ENCODE measurements at regions not wholly inside any gene's neighbourhood (a gene's known extent, or its start where the extent isn't known, plus 50 kb on each side); places are given as distances from the start of the nearest gene placed in this dataset.
A peak's percentile ranks its signal among the peaks of the same experiment; 100 is the strongest.

DNA sequence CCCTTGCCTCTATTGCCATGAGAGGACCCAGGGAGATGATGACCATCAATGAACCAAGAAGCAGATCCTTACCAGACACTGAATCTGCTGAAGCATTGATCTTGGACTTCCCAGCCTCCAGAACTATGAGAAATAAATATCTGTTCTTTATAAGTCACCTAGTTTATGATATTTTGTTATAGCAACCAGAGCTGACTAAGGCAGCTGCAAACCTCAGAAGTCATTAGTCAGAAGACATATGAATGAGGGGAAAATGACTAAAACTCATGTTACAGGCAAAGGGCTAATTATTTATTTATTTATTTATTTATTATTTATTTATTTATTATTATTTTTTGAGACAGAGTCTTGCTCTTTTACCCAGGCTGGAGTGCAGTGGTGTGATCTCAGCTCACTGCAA lies 321.1 kb downstream of the TGFB2 start:
- peaks cover 37% of the 10 kb centered on the region for H3K9me3 Mint-ChIP-seq
- peaks cover 3% of the 10 kb centered on the region for H3K27me3 Mint-ChIP-seq (ENCODE audit: low read depth, poor library complexity)
- H3K4me1 Mint-ChIP-seq: peaks cover 11% of the 10 kb centered on the region
- TF ChIP-seq, protein P1, sequence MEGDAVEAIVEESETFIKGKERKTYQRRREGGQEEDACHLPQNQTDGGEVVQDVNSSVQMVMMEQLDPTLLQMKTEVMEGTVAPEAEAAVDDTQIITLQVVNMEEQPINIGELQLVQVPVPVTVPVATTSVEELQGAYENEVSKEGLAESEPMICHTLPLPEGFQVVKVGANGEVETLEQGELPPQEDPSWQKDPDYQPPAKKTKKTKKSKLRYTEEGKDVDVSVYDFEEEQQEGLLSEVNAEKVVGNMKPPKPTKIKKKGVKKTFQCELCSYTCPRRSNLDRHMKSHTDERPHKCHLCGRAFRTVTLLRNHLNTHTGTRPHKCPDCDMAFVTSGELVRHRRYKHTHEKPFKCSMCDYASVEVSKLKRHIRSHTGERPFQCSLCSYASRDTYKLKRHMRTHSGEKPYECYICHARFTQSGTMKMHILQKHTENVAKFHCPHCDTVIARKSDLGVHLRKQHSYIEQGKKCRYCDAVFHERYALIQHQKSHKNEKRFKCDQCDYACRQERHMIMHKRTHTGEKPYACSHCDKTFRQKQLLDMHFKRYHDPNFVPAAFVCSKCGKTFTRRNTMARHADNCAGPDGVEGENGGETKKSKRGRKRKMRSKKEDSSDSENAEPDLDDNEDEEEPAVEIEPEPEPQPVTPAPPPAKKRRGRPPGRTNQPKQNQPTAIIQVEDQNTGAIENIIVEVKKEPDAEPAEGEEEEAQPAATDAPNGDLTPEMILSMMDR (IDR thresholded peaks at IDR 0.05): no peak
- H3K36me3 Mint-ChIP-seq (ENCODE audit: low read depth): peaks cover 19% of the 10 kb centered on the region
- no peak overlapping the region for H3K4me3 Mint-ChIP-seq
- no peak overlapping the region for H3K27ac Mint-ChIP-seq
- no peak for DNase-seq

DNA sequence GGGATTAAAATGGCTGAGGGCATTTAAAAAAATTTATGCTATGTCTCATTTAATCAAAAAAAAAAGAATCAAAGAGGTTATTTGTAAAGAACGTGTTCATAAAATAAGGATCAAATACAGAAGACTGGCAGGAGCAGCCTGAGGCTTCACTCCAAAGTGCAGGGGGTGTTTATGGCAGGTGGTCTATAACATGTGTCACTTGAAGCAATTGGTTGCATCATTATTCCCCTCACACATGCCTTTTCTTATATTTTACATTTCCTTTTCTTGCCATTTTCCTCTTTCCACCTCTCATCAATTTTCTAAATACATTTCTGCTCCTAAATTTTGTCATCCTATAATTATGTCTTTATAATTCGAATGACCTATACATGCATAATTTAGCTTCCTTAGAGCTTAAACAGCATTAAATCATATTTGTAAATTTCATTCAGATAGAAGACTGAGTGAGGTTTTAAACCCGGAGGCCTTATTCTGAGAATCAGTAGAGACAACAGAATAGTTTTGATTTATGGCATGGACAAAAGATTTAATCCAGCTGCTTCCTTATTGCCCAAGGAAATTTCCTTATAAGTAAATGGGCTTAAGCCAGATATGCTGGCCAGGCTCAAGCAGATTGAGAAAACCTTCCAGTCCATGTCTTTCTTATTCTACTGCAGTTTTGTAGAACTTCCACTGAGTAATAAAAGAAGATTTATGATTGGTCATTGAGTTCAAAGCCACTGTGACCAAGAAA lies 322.8 kb downstream of the TGFB2 start:
- Mint-ChIP-seq H3K4me1 (peaks cover 22% of the 10 kb centered on the region), H3K4me3 (no peak overlapping the region), H3K27ac (no peak overlapping the region), H3K9me3 (peaks cover 39% of the 10 kb centered on the region), H3K36me3 (ENCODE audit: low read depth) (peaks cover 20% of the 10 kb centered on the region), H3K27me3 (ENCODE audit: low read depth, poor library complexity) (peaks cover 3% of the 10 kb centered on the region)
- TF ChIP-seq, protein P1 (IDR thresholded peaks at IDR 0.05): no peak
- no peak for DNase-seq

DNA sequence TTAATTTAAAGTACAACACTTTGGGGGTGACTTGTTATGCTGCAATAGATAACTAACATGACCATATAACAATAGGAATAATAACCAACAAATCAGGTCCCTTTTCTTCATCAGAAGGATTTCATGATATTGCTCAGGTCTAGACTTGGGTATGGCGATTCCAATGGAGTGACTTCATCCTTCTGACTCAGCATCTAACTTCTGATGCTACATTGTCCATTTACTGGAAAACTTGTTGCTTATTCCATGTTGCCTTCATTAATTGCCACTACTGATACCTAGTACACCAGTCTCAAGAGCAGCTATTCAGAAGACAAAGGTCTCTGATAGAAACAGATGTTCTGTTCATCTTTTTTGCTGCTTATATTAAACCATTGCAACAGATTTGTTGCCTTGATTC lies 324.3 kb downstream of the TGFB2 start:
- no peak overlapping the region for H3K4me3 Mint-ChIP-seq
- TF ChIP-seq, protein P1 (IDR thresholded peaks at IDR 0.05): no peak
- DNase-seq: no peak
- peaks cover 25% of the 10 kb centered on the region for H3K4me1 Mint-ChIP-seq
- peaks cover 20% of the 10 kb centered on the region for H3K36me3 Mint-ChIP-seq (ENCODE audit: low read depth)
- H3K9me3 Mint-ChIP-seq: peaks cover 39% of the 10 kb centered on the region
- H3K27me3 Mint-ChIP-seq (ENCODE audit: low read depth, poor library complexity): peaks cover 3% of the 10 kb centered on the region
- no peak overlapping the region for H3K27ac Mint-ChIP-seq

DNA sequence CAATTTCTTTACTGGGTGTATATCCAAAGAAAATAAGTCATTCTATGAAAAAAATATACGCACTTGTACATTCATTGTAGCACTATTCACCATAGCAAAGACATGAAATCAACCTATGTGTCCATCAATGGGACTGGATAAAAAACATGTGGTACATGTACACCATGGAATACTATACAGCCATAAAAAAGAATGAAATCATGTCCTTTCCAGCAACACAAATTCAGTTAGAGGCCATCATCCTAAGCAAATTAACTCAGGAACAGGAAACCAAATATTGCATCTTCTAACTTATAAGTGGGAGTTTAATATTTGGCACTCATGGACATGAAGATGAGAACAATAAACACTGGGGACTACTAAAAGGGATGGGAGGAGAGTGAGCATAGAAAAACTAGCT lies 325.7 kb downstream of the TGFB2 start:
- peaks cover 20% of the 10 kb centered on the region for H3K36me3 Mint-ChIP-seq (ENCODE audit: low read depth)
- DNase-seq: no peak
- TF ChIP-seq, protein P1 (IDR thresholded peaks at IDR 0.05): no peak
- H3K9me3 Mint-ChIP-seq: peaks cover 39% of the 10 kb centered on the region
- H3K4me3 Mint-ChIP-seq: no peak overlapping the region
- no peak overlapping the region for H3K27ac Mint-ChIP-seq
- H3K27me3 Mint-ChIP-seq (ENCODE audit: low read depth, poor library complexity): peaks cover 3% of the 10 kb centered on the region
- H3K4me1 Mint-ChIP-seq: peaks cover 32% of the 10 kb centered on the region

DNA sequence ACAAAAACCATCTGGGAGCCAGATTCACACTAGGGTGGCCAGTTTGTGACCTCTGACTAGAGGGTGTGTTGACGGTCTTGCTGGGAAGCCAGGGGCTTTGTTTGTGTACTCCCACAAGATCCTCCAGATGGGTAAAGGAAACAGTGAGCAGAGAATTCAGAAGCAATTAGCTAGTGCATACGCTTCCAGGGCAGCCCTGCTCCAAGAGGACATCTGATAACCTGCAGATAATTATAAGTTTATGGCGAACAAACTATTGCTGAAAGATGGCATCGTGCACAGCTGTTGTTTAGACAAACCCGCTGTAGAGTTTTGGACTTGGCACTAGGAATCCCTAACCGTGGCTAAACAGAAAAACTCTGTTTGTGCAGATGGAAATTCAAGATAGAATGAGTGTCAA lies 326.4 kb downstream of the TGFB2 start:
- Mint-ChIP-seq H3K27me3 (ENCODE audit: low read depth, poor library complexity) (peaks cover 3% of the 10 kb centered on the region), H3K4me1 (peaks cover 32% of the 10 kb centered on the region), H3K27ac (peak overlapping the region; percentile 66), H3K36me3 (ENCODE audit: low read depth) (peaks cover 20% of the 10 kb centered on the region), H3K9me3 (peaks cover 34% of the 10 kb centered on the region), H3K4me3 (peak overlapping the region; percentile 18)
- TF ChIP-seq, protein P1 (IDR thresholded peaks at IDR 0.05): no peak
- no peak for DNase-seq

DNA sequence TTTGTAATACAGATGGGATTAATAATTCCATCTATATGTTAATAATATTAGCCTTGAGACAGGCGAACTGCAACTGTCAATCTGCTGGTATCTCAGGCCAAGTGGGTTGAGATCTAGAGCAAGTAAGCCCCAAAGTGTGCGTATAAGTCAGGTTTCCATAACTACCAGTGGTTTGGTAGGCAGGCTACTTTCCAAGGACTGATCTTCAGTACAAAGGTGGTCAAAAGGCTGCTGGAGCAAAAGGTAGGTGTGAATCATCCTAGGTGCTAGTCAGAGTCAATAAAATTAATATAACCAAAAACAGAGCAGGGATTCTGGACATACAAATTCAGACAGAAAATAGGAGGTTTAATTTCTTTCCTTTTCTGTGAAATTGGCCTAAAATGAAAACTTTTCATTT lies 328.0 kb downstream of the TGFB2 start:
- DNase-seq: no peak
- TF ChIP-seq, protein P1 (IDR thresholded peaks at IDR 0.05): no peak
- Mint-ChIP-seq H3K27ac (no peak overlapping the region), H3K4me3 (no peak overlapping the region), H3K4me1 (peaks cover 27% of the 10 kb centered on the region), H3K36me3 (ENCODE audit: low read depth) (peaks cover 20% of the 10 kb centered on the region), H3K27me3 (ENCODE audit: low read depth, poor library complexity) (peaks cover 3% of the 10 kb centered on the region), H3K9me3 (peaks cover 29% of the 10 kb centered on the region)
